ENCODE measurements at regions not wholly inside any gene's neighbourhood (a gene's known extent, or its start where the extent isn't known, plus 50 kb on each side); places are given as distances from the start of the nearest gene placed in this dataset.

DNA sequence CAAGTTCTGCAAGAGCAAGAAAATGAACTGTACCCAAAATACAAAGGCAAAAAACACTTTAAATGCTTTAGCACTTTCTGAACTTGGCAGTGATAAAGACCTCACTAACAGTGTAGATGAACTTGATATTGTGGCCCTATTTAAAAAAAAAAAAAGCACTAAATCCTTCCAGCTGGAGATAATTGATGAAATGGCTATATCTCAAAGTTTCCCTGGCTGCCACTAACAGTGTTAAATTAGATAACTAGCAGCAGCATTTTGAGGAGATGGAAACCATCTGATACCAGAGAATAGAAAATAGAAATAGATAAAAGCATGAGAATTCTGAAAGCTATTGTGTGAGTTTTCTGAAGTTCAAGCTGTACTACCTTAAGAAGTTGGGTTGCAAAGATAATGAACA, 317.2 kb downstream of the RWDD3 start:
- TF ChIP-seq, protein P1, sequence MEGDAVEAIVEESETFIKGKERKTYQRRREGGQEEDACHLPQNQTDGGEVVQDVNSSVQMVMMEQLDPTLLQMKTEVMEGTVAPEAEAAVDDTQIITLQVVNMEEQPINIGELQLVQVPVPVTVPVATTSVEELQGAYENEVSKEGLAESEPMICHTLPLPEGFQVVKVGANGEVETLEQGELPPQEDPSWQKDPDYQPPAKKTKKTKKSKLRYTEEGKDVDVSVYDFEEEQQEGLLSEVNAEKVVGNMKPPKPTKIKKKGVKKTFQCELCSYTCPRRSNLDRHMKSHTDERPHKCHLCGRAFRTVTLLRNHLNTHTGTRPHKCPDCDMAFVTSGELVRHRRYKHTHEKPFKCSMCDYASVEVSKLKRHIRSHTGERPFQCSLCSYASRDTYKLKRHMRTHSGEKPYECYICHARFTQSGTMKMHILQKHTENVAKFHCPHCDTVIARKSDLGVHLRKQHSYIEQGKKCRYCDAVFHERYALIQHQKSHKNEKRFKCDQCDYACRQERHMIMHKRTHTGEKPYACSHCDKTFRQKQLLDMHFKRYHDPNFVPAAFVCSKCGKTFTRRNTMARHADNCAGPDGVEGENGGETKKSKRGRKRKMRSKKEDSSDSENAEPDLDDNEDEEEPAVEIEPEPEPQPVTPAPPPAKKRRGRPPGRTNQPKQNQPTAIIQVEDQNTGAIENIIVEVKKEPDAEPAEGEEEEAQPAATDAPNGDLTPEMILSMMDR (IDR thresholded peaks at IDR 0.05; ENCODE audit: borderline replicate concordance, insufficient read depth, low read depth, low read length) = no peak
- no peak overlapping the region for H3K4me3 ChIP-seq (ENCODE audit: low read depth, low read length)

- TF ChIP-seq, protein P1 (IDR thresholded peaks at IDR 0.05; ENCODE audit: borderline replicate concordance, insufficient read depth, low read depth, low read length) = no peak
- H3K4me3 ChIP-seq (ENCODE audit: low read depth, low read length) = no peak overlapping the region
Measured at GRCh38 chr1:95553595-95553994, 319.6 kb downstream of the RWDD3 start.

DNA sequence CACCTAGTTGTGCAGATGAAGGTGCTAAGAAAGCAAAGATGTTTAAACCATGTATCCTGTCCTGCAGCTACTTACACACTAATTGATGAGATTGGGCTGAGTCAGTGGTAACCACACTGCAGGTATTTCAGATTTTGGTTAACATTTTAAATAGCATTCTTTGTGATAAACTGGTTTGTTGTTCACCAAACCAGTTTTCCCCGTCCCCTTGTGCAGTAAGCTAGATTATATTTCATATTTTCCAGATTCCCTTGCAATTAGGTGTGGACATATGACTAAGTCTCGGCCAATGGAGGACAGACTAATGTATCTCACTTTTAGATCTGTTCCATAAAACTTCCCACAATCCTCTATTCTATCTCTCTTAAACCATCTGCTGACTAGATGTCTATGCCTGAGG, 320.4 kb downstream of the RWDD3 start:
- no peak overlapping the region for H3K4me3 ChIP-seq (ENCODE audit: low read depth, low read length)
- TF ChIP-seq, protein P1 (IDR thresholded peaks at IDR 0.05; ENCODE audit: borderline replicate concordance, insufficient read depth, low read depth, low read length) = no peak

DNA sequence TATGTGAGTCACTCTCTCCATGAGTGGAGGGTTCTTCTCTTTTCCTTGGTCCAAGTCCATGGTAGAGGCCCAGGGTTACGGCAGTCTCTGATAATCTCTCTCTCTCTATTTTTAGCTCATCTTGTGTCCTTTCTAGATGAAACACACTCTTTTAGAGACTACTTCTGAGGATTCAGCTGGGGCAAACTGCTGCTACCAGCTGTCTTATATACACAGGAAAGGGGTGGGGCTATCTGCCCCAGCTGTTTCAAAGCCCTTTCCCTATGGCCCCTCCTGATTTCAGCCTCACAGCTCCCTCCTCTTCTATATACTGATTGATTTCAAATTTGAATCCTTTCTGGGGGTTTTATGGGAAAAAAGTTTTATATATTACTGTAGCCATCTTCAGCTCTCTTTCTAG, 324.8 kb downstream of the RWDD3 start:
- TF ChIP-seq, protein P1 (IDR thresholded peaks at IDR 0.05; ENCODE audit: borderline replicate concordance, insufficient read depth, low read depth, low read length) = no peak

DNA sequence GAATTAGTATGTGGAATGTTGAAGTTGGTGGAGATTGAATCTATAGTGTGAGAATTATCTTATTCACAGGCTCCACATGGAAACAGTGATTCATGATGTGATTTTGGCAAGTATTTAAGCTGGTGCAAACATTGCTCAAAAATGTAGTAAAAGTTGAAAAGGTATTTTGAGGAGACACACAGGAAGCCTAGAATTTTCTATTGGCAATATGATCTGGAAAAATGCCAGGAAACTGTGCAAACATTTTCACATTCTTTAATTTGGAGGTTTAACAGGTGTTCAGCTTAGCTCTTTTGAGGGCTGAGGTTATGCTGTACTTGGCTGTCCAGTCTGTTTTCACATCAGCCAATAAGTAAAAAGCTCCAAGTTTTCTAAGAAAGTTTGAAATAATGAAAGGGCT, 327.3 kb downstream of the RWDD3 start:
- TF ChIP-seq, protein P1 (IDR thresholded peaks at IDR 0.05; ENCODE audit: borderline replicate concordance, insufficient read depth, low read depth, low read length) = no peak
- H3K4me3 ChIP-seq (ENCODE audit: low read depth, low read length) = no peak overlapping the region

More for the DNA sequence above, 324.8 kb downstream of the RWDD3 start:
- no peak overlapping the region for H3K4me3 ChIP-seq (ENCODE audit: low read depth, low read length)

GRCh38 chr1:95562230-95562629, 328.2 kb downstream of the RWDD3 start:
- H3K4me3 ChIP-seq (ENCODE audit: low read depth, low read length) = no peak overlapping the region
- TF ChIP-seq, protein P1 (IDR thresholded peaks at IDR 0.05; ENCODE audit: borderline replicate concordance, insufficient read depth, low read depth, low read length) = no peak

DNA sequence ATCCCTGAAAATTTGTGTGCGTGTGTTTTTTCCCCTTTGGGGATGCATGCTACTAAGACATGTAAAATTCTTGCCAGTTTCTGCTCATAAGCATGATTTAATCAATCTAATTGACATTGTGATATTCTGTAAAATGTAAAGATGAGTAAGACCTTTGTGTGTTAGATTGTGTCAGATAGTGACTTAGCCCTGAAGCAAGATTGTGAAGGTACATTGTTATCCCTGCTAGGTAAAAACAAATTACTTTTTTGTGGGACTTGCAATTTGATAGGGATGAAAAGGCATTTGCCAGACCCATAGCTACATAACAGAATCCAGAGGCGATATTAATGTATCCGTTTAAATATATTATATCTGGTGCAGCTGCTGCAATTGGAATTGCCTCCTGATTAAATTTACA, 338.0 kb downstream of the RWDD3 start:
- H3K4me3 ChIP-seq (ENCODE audit: low read depth, low read length) = no peak overlapping the region
- TF ChIP-seq, protein P1 (IDR thresholded peaks at IDR 0.05; ENCODE audit: borderline replicate concordance, insufficient read depth, low read depth, low read length) = no peak
